Ovary (tissue), 7 donors: ENCODE measurements at regions not wholly inside any gene's neighbourhood (a gene's known extent, or its start where the extent isn't known, plus 50 kb on each side); places are given as distances from the start of the nearest gene placed in this dataset.

Experiments
- DNase-seq, 5 donors: peaks; one replicate each; pipeline ENCODE4 v3.0.0-alpha.2; 2019 to 2020
- H3K27ac ChIP-seq, 2 donors: fragments of 200-600 bp; one replicate each; pipeline versions ENCODE4 v1.5.1 to v1.8.0; 2019 to 2022
- H3K27me3 ChIP-seq: fragments of 200-600 bp; one replicate; pipeline ENCODE4 v1.8.0; 2022
- H3K36me3 ChIP-seq: fragments of 200-600 bp; sonication (generic); one replicate; pipeline ENCODE4 v1.5.1; 2019
- H3K4me1 ChIP-seq: one replicate; pipeline ENCODE4 v1.8.1; 2013; ENCODE audit warnings: mild to moderate bottlenecking, moderate library complexity; ENCODE audit not compliant: insufficient read depth
- H3K4me3 ChIP-seq: fragments of 200-600 bp; sonication (generic); one replicate; pipeline ENCODE4 v1.5.1; 2017
- H3K9me3 ChIP-seq, 2 donors: fragments of 200-600 bp in 1 of 2; sonication (generic) in 1 of 2; one replicate each; pipeline versions ENCODE4 v1.5.1 to v1.8.1; 2013 to 2019; ENCODE audit warnings: mild to moderate bottlenecking in 1 of 2, moderate library complexity in 1 of 2
- EP300 ChIP-seq: sonication (generic); formaldehyde crosslinking; IDR thresholded peaks from one replicate; pipeline ENCODE4 v1.6.1; 2017; ENCODE audit warnings: antibody characterized with exemption
- POLR2A ChIP-seq: fragments of 450-650 bp; IDR thresholded peaks from one replicate; pipeline ENCODE4 v1.6.1; 2017; ENCODE audit warnings: antibody characterized with exemption, mild to moderate bottlenecking, moderate library complexity
- WGBS, 3 donors: extraction: QIAGEN DNeasy Blood & Tissue Kit in 1 of 3; methylation state at CpG; one replicate each; pipeline versions ENCODE4 v1.1.5 to v1.1.7; 2013 to 2017; 5-methylcytosine and 5-hydroxymethylcytosine counted together
- intact Hi-C, 4 donors: fragments of 100-400 bp; cut with DNase I; formaldehyde crosslinking; loops; one replicate each; pipeline versions ENCODE4 v1.11.0 to v1.15.1; 2022 to 2023
- TF ChIP-seq, protein P1 (sequence below), 3 donors: fragments of 450-650 bp in 2 of 3; fragments of 200-600 bp in 1 of 3; IDR thresholded peaks; one replicate each; pipeline versions ENCODE4 v1.5.1 to v1.8.0; 2016 to 2022; ENCODE audit warnings: antibody characterized with exemption in 3 of 3, mild to moderate bottlenecking in 1 of 3
- donor health status: DM: no; HTN: no; CAD: no; lungs with moderate emphysema.
- donor health status: DM: no; HTN: no; CAD: no.
- donor health status: Bipolar disorder and iron deficiency.
- donor health status: DM: no; HTN: no; CAD: no.
- donor health status: DM: yes; HTN: yes; CAD: no.

- WGBS, 3 donors = 31 to 40% (median 32%) methylated on average over 6 of the region's 6 CpGs
- Histone ChIP-seq H3K4me3 (no peak overlapping the region), H3K4me1 (peaks cover 7% of the 10 kb centered on the region), H3K27me3 (no peaks in the 10 kb centered on the region), H3K27ac (peak overlapping the region in 1 of 2 donors; percentile 6), H3K9me3 (no peaks in the 10 kb centered on the region), H3K36me3 (no peaks in the 10 kb centered on the region)
- DNase-seq = no peak
- intact Hi-C loops = no loop called here
- TF ChIP-seq EP300 (no peak), POLR2A (no peak)
- TF ChIP-seq, protein P1, sequence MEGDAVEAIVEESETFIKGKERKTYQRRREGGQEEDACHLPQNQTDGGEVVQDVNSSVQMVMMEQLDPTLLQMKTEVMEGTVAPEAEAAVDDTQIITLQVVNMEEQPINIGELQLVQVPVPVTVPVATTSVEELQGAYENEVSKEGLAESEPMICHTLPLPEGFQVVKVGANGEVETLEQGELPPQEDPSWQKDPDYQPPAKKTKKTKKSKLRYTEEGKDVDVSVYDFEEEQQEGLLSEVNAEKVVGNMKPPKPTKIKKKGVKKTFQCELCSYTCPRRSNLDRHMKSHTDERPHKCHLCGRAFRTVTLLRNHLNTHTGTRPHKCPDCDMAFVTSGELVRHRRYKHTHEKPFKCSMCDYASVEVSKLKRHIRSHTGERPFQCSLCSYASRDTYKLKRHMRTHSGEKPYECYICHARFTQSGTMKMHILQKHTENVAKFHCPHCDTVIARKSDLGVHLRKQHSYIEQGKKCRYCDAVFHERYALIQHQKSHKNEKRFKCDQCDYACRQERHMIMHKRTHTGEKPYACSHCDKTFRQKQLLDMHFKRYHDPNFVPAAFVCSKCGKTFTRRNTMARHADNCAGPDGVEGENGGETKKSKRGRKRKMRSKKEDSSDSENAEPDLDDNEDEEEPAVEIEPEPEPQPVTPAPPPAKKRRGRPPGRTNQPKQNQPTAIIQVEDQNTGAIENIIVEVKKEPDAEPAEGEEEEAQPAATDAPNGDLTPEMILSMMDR (IDR thresholded peaks at IDR 0.05) = no peak
These were observed 155.2 kb upstream of the NRP1 start for GRCh38 chr10:33489501-33490176.

- H3K4me1 ChIP-seq = peaks cover 5% of the 10 kb centered on the region
- H3K27ac ChIP-seq = no peak overlapping the region
- H3K4me3 ChIP-seq = no peak overlapping the region
These were observed 152.7 kb upstream of the NRP1 start for GRCh38 chr10:33487014-33487776.

GRCh38 chr10:33485276-33485675 lies 150.8 kb upstream of the NRP1 start:
- Histone ChIP-seq H3K27me3 (no peaks in the 10 kb centered on the region), H3K27ac (no peak overlapping the region), H3K9me3 (no peaks in the 10 kb centered on the region), H3K4me1 (peaks cover 5% of the 10 kb centered on the region), H3K36me3 (no peaks in the 10 kb centered on the region), H3K4me3 (no peak overlapping the region)
- no peak for DNase-seq
- intact Hi-C loops = no loop called here
- TF ChIP-seq, protein P1 (IDR thresholded peaks at IDR 0.05) = no peak
- TF ChIP-seq EP300 (no peak), POLR2A (no peak)
- 82 to 91% (median 88%) methylated on average over 3 of the region's 3 CpGs for WGBS, 3 donors

More at GRCh38 chr10:33487014-33487776, 152.7 kb upstream of the NRP1 start:
- no peaks in the 10 kb centered on the region for H3K36me3 ChIP-seq
- TF ChIP-seq, protein P1 (IDR thresholded peaks at IDR 0.05) = no peak
- TF ChIP-seq EP300 (no peak), POLR2A (no peak)
- no peak for DNase-seq
- no peaks in the 10 kb centered on the region for H3K27me3 ChIP-seq
- intact Hi-C loops = no loop called here
- H3K9me3 ChIP-seq = no peaks in the 10 kb centered on the region
- 35 to 39% (median 37%) methylated on average over 4 of the region's 4 CpGs for WGBS, 3 donors

- intact Hi-C loops = no loop called here
- no peaks in the 10 kb centered on the region for H3K9me3 ChIP-seq
- H3K36me3 ChIP-seq = no peaks in the 10 kb centered on the region
- no peaks in the 10 kb centered on the region for H3K27me3 ChIP-seq
- no peak overlapping the region for H3K4me3 ChIP-seq
- WGBS, 3 donors = 83 to 85% (median 84%) methylated on average over 2 of the region's 2 CpGs
- peaks cover under 1% of the 10 kb centered on the region for H3K4me1 ChIP-seq
- TF ChIP-seq EP300 (no peak), POLR2A (no peak)
- TF ChIP-seq, protein P1 (IDR thresholded peaks at IDR 0.05) = no peak
- peak in 1 of 5 donors; percentile 39 for DNase-seq
- no peak overlapping the region for H3K27ac ChIP-seq
These were observed 150.3 kb upstream of the NRP1 start for GRCh38 chr10:33484787-33485186.
